OCI-LY3 (cell line): ENCODE measurements at regions not wholly inside any gene's neighbourhood (a gene's known extent, or its start where the extent isn't known, plus 50 kb on each side); places are given as distances from the start of the nearest gene placed in this dataset.

ENCODE experiments used
- CTCF ChIP-seq: fragments of 200-600, 300-600 bp; sonication (generic); IDR thresholded peaks from 2 replicates; pipeline ENCODE4 v1.5.1; 2014; ENCODE audit warnings: antibody characterized with exemption, low read length, low read depth
- EZH2phosphoT487 ChIP-seq: fragments of 200-600 bp; shearing (Covaris generic); IDR thresholded peaks from 2 replicates; pipeline ENCODE4 v1.6.1; 2018; ENCODE audit warnings: antibody characterized with exemption, mixed run types, low read depth

GRCh38 chr1:37332126-37332525 is 142.3 kb upstream of the ZC3H12A start:
- TF ChIP-seq CTCF (no peak), EZH2phosphoT487 (no peak)
